ENCODE measurements at regions not wholly inside any gene's neighbourhood (a gene's known extent, or its start where the extent isn't known, plus 50 kb on each side); places are given as distances from the start of the nearest gene placed in this dataset.
"Not testable (repeated sequence)": the region's sequence is repeated elsewhere in the genome, so short reads cannot be mapped to it uniquely, and the experiment has no call there.

DNA sequence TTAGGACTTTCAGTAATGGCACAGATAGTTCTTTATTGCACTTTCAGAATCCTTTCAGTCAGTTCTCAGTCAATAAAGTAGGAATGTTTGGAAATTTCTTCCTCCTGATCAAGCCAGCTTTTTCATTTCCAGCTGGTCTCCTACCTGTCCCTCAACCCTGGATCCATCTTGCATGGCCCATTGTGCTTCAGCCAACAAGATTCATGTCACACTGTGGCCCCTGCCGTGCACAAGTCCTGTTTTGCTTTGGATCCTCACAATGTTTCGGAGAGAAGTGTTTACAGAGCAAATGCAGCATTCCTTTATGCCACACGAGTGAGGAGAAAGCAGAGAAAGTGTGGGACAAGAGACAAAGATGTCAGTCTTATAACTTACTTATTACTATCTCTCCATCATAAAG lies 1694.7 kb upstream of the LRRTM3 start:
- H3K36me3 ChIP-seq, result no peaks in the 10 kb centered on the region
- 50 to 67% methylated on average over 3 of the region's 3 CpGs for WGBS, 2 donors
- intact Hi-C loops (cut with DNase I), result no loop called here
- no peaks in the 10 kb centered on the region for H3K9me3 ChIP-seq
- DNase-seq, result no peak
- H3K27me3 ChIP-seq, result no peaks in the 10 kb centered on the region
- no peak overlapping the region for H3K27ac ChIP-seq
- H3K4me1 ChIP-seq, result no peaks in the 10 kb centered on the region
- no peak for TF ChIP-seq POLR2AphosphoS5 (IDR thresholded peaks at IDR 0.05)
- no peak for TF ChIP-seq EP300 (IDR thresholded peaks at IDR 0.05)
- no peak for TF ChIP-seq POLR2A (IDR thresholded peaks at IDR 0.05)
- TF ChIP-seq, protein P1, sequence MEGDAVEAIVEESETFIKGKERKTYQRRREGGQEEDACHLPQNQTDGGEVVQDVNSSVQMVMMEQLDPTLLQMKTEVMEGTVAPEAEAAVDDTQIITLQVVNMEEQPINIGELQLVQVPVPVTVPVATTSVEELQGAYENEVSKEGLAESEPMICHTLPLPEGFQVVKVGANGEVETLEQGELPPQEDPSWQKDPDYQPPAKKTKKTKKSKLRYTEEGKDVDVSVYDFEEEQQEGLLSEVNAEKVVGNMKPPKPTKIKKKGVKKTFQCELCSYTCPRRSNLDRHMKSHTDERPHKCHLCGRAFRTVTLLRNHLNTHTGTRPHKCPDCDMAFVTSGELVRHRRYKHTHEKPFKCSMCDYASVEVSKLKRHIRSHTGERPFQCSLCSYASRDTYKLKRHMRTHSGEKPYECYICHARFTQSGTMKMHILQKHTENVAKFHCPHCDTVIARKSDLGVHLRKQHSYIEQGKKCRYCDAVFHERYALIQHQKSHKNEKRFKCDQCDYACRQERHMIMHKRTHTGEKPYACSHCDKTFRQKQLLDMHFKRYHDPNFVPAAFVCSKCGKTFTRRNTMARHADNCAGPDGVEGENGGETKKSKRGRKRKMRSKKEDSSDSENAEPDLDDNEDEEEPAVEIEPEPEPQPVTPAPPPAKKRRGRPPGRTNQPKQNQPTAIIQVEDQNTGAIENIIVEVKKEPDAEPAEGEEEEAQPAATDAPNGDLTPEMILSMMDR (IDR thresholded peaks at IDR 0.05), result no peak
- no peak overlapping the region for H3K4me3 ChIP-seq

DNA sequence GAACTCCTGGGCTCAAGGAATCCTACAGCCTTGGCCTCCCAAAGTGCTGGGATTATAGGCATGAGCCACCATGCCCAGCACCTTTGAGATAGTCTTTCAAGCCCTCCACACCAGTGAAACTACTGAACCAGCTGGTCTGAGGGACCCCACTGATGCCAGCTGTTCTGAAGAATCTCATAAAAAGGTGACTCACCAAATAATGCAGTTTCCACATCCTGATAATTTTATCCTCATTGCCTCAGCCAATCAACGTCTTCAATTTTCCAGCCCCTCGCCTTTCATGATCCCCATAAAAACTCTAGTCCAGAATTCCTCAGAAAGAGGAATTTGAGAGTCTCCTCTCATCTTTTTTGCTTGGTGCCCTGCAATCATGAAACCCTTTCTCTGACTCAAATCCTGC lies 1691.6 kb upstream of the LRRTM3 start:
- TF ChIP-seq POLR2A (IDR thresholded peaks at IDR 0.05) (no peak), EP300 (IDR thresholded peaks at IDR 0.05) (no peak), POLR2AphosphoS5 (IDR thresholded peaks at IDR 0.05) (no peak)
- TF ChIP-seq, protein P1 (IDR thresholded peaks at IDR 0.05), result no peak
- intact Hi-C loops (cut with DNase I), result no loop called here
- Histone ChIP-seq H3K9me3 (no peaks in the 10 kb centered on the region), H3K4me1 (no peaks in the 10 kb centered on the region), H3K27ac (no peak overlapping the region), H3K36me3 (no peaks in the 10 kb centered on the region), H3K27me3 (no peaks in the 10 kb centered on the region), H3K4me3 (no peak overlapping the region)
- 74 to 84% methylated on average over 2 of the region's 2 CpGs for WGBS, 2 donors
- DNase-seq, result no peak

DNA sequence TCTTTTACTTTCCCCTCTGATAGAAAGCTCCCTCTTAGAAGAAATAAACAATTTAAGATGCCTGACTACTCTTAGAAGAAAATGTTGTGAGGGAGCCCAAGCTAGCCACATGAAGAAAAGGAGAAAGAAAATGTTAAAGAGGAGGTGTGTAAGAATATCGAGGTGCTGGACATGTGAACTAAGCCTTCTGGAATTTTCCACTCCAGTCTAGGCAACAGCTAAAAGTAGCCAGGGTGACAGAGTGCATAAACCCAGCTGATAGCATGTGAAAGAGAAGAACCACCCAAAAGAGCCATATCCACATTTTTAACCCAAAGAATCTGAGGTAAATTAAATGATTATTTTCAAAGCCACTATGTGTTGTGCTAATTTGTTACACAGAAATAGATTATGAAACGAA lies 1690.6 kb upstream of the LRRTM3 start:
- H3K36me3 ChIP-seq, result no peaks in the 10 kb centered on the region
- H3K4me3 ChIP-seq, result no peak overlapping the region
- TF ChIP-seq EP300 (IDR thresholded peaks at IDR 0.05) (no peak), POLR2A (IDR thresholded peaks at IDR 0.05) (no peak), POLR2AphosphoS5 (IDR thresholded peaks at IDR 0.05) (no peak)
- TF ChIP-seq, protein P1 (IDR thresholded peaks at IDR 0.05), result no peak
- no peak for DNase-seq
- WGBS, 2 donors, result 66 to 70% methylated on average over 2 of the region's 2 CpGs
- no peak overlapping the region for H3K27ac ChIP-seq
- intact Hi-C loops (cut with DNase I), result no loop called here
- no peaks in the 10 kb centered on the region for H3K9me3 ChIP-seq
- no peaks in the 10 kb centered on the region for H3K4me1 ChIP-seq
- no peaks in the 10 kb centered on the region for H3K27me3 ChIP-seq

DNA sequence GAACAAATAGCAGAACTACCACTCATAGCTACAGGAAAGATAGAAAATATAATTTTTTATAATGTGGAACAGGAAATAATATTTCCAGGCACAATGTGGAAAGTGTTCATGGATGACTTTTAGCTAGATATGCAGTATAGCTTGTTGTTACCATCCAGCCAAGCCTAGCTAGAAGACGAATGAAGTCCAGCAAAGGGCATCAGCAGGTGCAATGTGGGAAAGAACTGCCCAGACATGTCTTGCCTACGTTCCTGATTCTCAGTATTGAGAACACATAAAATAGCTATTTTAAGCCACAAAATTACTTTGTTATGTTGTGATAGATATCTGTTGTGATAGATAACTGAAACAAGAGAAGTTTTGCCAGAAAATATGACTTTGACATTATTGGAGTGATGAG lies 1690.0 kb upstream of the LRRTM3 start:
- H3K27me3 ChIP-seq, result no peaks in the 10 kb centered on the region
- H3K9me3 ChIP-seq, result no peaks in the 10 kb centered on the region
- no peaks in the 10 kb centered on the region for H3K4me1 ChIP-seq
- no peaks in the 10 kb centered on the region for H3K36me3 ChIP-seq
- no peak for DNase-seq
- 77 to 79% methylated on average over 2 of the region's 2 CpGs for WGBS, 2 donors
- TF ChIP-seq POLR2AphosphoS5 (IDR thresholded peaks at IDR 0.05) (no peak), POLR2A (IDR thresholded peaks at IDR 0.05) (no peak), EP300 (IDR thresholded peaks at IDR 0.05) (no peak)
- TF ChIP-seq, protein P1 (IDR thresholded peaks at IDR 0.05), result no peak
- intact Hi-C loops (cut with DNase I), result no loop called here
- H3K27ac ChIP-seq, result no peak overlapping the region
- H3K4me3 ChIP-seq, result no peak overlapping the region

DNA sequence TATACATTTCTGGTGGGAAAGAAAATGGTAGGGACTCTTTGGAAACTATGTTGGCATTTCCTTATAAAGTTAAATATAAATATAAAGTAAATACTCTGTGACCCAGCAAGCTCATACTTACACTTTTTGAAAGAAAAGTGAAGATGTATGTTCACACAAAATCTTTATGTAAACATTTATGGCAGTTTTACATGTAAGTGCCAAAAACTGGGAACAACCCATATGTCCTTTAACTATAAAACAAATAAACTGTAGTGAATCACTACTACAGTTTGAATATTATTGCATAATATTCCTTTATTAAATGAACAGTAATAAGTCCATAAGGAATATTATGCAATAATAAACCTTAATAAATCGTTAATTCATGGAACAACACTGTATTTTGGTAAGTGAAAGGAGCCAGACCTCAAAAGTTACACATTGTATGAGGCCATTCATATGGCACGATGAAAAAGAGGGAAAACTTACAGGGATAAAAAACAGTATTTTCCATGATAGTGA lies 1660.3 kb upstream of the LRRTM3 start:
- 81% methylated on average over 2 of the region's 2 CpGs for whole genome bisulfite sequencing, 2 donors
- TF ChIP-seq POLR2A (IDR thresholded peaks at IDR 0.05) (no peak), EP300 (IDR thresholded peaks at IDR 0.05) (no peak), POLR2AphosphoS5 (IDR thresholded peaks at IDR 0.05) (no peak)
- TF ChIP-seq, protein P1 (IDR thresholded peaks at IDR 0.05), result no peak
- Histone ChIP-seq H3K4me1 (no peaks in the 10 kb centered on the region), H3K36me3 (no peaks in the 10 kb centered on the region), H3K4me3 (no peak overlapping the region), H3K27me3 (no peaks in the 10 kb centered on the region), H3K27ac (no peak overlapping the region), H3K9me3 (no peaks in the 10 kb centered on the region)
- intact Hi-C loops (cut with DNase I), result no loop called here
- DNase-seq, result no peak

DNA sequence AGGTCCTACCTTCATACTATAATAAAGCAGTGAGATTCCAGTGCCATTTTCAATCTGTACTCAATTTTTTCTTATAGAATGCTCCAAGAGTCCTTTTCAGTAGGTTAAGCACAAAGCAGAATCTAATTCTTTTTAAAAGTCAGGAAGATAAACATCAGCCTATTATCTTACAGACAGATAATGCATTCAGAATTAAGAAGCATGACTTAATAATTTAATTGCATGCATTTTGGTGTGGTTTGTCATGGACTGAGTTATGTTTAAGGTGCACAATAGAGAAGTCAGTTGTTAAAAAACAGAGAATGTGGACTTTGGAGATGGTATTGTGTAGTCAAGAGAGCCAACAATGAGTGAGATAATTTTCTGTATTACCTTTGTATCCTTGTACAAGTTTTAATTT lies 1656.3 kb upstream of the LRRTM3 start:
- H3K4me1 ChIP-seq; H3K36me3 ChIP-seq; H3K9me3 ChIP-seq; H3K4me3 ChIP-seq; H3K27me3 ChIP-seq; DNase-seq; H3K27ac ChIP-seq; intact Hi-C loops (cut with DNase I): not testable (repeated sequence)
